ENCODE measurements at regions not wholly inside any gene's neighbourhood (a gene's known extent, or its start where the extent isn't known, plus 50 kb on each side); places are given as distances from the start of the nearest gene placed in this dataset.

- TF ChIP-seq, protein P1, sequence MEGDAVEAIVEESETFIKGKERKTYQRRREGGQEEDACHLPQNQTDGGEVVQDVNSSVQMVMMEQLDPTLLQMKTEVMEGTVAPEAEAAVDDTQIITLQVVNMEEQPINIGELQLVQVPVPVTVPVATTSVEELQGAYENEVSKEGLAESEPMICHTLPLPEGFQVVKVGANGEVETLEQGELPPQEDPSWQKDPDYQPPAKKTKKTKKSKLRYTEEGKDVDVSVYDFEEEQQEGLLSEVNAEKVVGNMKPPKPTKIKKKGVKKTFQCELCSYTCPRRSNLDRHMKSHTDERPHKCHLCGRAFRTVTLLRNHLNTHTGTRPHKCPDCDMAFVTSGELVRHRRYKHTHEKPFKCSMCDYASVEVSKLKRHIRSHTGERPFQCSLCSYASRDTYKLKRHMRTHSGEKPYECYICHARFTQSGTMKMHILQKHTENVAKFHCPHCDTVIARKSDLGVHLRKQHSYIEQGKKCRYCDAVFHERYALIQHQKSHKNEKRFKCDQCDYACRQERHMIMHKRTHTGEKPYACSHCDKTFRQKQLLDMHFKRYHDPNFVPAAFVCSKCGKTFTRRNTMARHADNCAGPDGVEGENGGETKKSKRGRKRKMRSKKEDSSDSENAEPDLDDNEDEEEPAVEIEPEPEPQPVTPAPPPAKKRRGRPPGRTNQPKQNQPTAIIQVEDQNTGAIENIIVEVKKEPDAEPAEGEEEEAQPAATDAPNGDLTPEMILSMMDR (IDR thresholded peaks at IDR 0.05) = no peak
- no peak for TF ChIP-seq POLR2A (IDR thresholded peaks at IDR 0.05)
Observed at GRCh38 chr14:71824816-71825215, 107.4 kb upstream of the RGS6 start.
